Prostate gland (tissue), 2 donors: ENCODE measurements at regions not wholly inside any gene's neighbourhood (a gene's known extent, or its start where the extent isn't known, plus 50 kb on each side); places are given as distances from the start of the nearest gene placed in this dataset.

ENCODE experiments used
- DNase-seq: peaks from one replicate; pipeline ENCODE4 v3.0.0-alpha.2; 2019; ENCODE audit warnings: low spot score
- H3K27ac ChIP-seq, 2 donors: fragments of 200-600 bp; sonication (generic); 2 replicates each; pipeline ENCODE4 v1.5.1; 2017 to 2019
- H3K27me3 ChIP-seq: fragments of 200-600 bp; sonication (generic); replicated peaks from 2 replicates; pipeline ENCODE4 v1.5.1; 2019; ENCODE audit not compliant: insufficient read depth
- H3K36me3 ChIP-seq, 2 donors: fragments of 200-600 bp; sonication (generic); 1 replicate in 1 of 2; 2 replicates in 1 of 2; pipeline versions ENCODE4 v1.5.1 to v1.8.1; 2017 to 2019
- H3K4me1 ChIP-seq: fragments of 200-600 bp; sonication (generic); replicated peaks from 2 replicates; pipeline ENCODE4 v1.5.1; 2019
- H3K4me3 ChIP-seq, 2 donors: fragments of 200-600 bp; sonication (generic); 2 replicates each; pipeline ENCODE4 v1.5.1; 2017 to 2019
- H3K9me3 ChIP-seq: fragments of 200-600 bp; sonication (generic); 2 replicates; pipeline ENCODE4 v1.5.1; 2017
- POLR2A ChIP-seq: fragments of 450-650 bp; IDR thresholded peaks from one replicate; pipeline ENCODE4 v1.6.1; 2016; ENCODE audit warnings: antibody characterized with exemption, mild to moderate bottlenecking
- POLR2AphosphoS5 ChIP-seq: sonication (generic); formaldehyde crosslinking; IDR thresholded peaks from one replicate; pipeline ENCODE4 v1.6.1; 2017; ENCODE audit warnings: antibody characterized with exemption
- WGBS: methylation state at CpG from one replicate; pipeline ENCODE4 v1.1.5; 2018; 5-methylcytosine and 5-hydroxymethylcytosine counted together
- intact Hi-C: fragments of 100-400 bp; cut with DNase I; formaldehyde crosslinking; loops from one replicate; pipeline ENCODE4 v1.14.2; 2022
- TF ChIP-seq, protein P1 (sequence below), 4 experiments: fragments of 200-600 bp in 2 of 4; fragments of 450-650 bp in 2 of 4; sonication (generic) in 2 of 4; IDR thresholded peaks; 1 replicate in 3 of 4; 2 replicates in 1 of 4; pipeline ENCODE4 v1.5.1; 2016 to 2019; ENCODE audit warnings: antibody characterized with exemption in 4 of 4, mild to moderate bottlenecking in 2 of 4, moderate library complexity in 2 of 4

DNA sequence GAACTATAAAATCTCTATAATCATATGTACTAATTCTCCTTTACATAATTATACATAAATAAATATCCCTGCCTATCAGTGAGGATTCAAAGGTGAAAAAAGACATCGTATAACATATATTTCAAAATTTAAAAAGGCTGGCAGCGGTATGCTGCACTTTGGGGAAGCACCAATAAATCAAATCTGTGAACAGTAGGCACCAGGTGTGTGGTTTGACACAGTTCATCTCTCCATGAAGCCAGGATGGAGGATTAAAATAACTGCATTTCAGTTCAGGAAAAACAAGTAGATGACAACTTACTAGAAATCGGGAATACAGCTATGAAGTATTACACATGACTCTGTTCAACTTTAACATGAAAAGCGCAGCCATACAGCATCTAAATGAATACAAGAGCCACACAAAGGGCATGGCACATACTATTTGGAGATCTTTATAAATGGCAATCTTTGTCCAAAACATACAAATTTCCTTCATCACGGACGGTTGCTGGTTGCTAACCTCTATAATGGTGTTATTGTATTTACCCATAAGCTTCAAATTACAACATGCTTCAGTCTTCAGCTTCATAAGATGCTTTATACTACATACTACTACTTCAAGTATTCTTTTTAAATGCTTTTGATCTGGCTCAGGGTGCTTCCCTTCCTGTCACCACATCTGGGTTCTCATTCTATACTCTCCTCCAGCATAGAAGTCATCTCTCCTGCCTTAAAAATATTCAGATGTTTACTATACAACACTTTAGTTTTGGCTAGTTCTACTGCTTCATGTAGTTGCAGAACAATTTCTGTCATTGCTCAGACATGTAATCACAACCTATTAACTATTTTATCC is 128.7 kb downstream of the KLF12 start:
- intact Hi-C loops, result no loop called here
- no peak overlapping the region for H3K4me3 ChIP-seq
- TF ChIP-seq, protein P1, sequence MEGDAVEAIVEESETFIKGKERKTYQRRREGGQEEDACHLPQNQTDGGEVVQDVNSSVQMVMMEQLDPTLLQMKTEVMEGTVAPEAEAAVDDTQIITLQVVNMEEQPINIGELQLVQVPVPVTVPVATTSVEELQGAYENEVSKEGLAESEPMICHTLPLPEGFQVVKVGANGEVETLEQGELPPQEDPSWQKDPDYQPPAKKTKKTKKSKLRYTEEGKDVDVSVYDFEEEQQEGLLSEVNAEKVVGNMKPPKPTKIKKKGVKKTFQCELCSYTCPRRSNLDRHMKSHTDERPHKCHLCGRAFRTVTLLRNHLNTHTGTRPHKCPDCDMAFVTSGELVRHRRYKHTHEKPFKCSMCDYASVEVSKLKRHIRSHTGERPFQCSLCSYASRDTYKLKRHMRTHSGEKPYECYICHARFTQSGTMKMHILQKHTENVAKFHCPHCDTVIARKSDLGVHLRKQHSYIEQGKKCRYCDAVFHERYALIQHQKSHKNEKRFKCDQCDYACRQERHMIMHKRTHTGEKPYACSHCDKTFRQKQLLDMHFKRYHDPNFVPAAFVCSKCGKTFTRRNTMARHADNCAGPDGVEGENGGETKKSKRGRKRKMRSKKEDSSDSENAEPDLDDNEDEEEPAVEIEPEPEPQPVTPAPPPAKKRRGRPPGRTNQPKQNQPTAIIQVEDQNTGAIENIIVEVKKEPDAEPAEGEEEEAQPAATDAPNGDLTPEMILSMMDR (IDR thresholded peaks at IDR 0.05), result no peak
- TF ChIP-seq POLR2AphosphoS5 (no peak), POLR2A (no peak)
- H3K9me3 ChIP-seq, result no peaks in the 10 kb centered on the region
- no peaks in the 10 kb centered on the region for H3K4me1 ChIP-seq
- no peak overlapping the region for H3K27ac ChIP-seq
- WGBS, result 54% methylated on average over 6 of the region's 6 CpGs
- no peak for DNase-seq
- H3K27me3 ChIP-seq, result no peaks in the 10 kb centered on the region
- H3K36me3 ChIP-seq, result no peaks in the 10 kb centered on the region

DNA sequence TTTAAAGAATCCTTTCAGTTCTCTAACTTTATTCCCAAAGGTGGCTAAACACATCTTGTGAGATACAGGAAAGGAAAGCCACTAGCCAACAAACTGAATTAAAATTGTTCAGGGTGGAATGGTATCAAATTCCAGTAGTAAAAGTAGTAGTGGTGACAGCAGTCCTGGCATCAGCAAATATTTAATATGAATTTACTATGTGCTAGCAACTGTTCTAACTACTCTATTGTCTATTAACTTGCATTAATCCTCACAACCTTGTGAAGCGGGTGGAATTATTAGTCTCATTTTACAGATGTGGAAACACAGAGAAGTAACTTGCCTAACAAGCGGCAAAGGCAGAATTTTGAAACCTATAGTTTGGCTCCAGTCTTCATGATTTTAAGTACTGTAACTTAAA is 130.1 kb downstream of the KLF12 start:
- intact Hi-C loops, result no loop called here
- Histone ChIP-seq H3K9me3 (no peaks in the 10 kb centered on the region), H3K27me3 (no peaks in the 10 kb centered on the region), H3K27ac (no peak overlapping the region), H3K36me3 (no peaks in the 10 kb centered on the region), H3K4me3 (no peak overlapping the region), H3K4me1 (no peaks in the 10 kb centered on the region)
- WGBS, result 89% methylated on average over 2 of the region's 2 CpGs
- DNase-seq, result no peak
- no peak for TF ChIP-seq POLR2AphosphoS5
- no peak for TF ChIP-seq POLR2A
- TF ChIP-seq, protein P1 (IDR thresholded peaks at IDR 0.05), result no peak

DNA sequence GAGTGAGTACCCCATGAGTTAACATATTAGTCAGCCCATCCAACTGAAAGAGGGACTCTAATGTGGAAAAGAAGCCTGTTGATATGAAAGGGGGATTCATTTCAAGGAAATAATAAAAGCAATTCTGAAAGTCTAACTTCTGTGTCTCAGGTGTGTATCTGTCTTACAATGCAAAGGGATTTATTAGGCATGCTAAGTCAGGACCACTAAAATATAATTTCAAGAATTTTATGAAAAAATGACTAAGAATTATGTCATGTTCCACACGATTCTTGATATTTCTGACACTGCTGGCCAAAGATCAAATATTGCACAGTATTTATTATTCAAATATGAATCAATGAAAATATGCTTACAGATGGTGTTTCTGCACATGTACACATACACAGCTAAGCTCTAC is 130.8 kb downstream of the KLF12 start:
- intact Hi-C loops, result no loop called here

DNA sequence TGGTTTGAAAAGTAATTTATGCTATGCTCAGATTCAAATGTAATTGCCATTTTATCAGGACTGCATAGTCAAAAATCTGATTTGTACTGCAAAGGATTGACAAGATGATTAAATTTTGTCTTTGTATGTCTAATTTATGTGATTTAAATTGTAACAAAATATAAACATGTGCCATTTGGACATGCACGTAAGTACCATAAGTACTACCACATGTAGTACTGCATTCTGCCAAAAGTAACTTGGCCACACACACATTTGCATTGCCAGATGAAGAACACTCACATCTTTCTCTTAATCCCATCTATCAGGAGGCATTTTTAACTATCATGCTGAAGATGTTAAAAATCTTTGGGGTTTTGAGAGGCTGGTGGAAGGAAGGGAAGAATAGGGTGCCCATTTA is 133.3 kb downstream of the KLF12 start:
- TF ChIP-seq, protein P1 (IDR thresholded peaks at IDR 0.05), result no peak
- no peak for TF ChIP-seq POLR2A
- no peak for TF ChIP-seq POLR2AphosphoS5
- Histone ChIP-seq H3K36me3 (no peaks in the 10 kb centered on the region), H3K4me1 (no peaks in the 10 kb centered on the region), H3K27me3 (no peaks in the 10 kb centered on the region), H3K4me3 (no peak overlapping the region), H3K27ac (no peak overlapping the region), H3K9me3 (no peaks in the 10 kb centered on the region)
- no peak for DNase-seq
- 79% methylated on average over 1 of the region's 1 CpG for WGBS
- intact Hi-C loops, result no loop called here

More for the DNA sequence above, 130.8 kb downstream of the KLF12 start:
- TF ChIP-seq, protein P1 (IDR thresholded peaks at IDR 0.05), result no peak
- TF ChIP-seq POLR2A (no peak), POLR2AphosphoS5 (no peak)
- no peak overlapping the region for H3K4me3 ChIP-seq
- H3K36me3 ChIP-seq, result no peaks in the 10 kb centered on the region
- H3K27ac ChIP-seq, result no peak overlapping the region
- H3K9me3 ChIP-seq, result no peaks in the 10 kb centered on the region
- no peak for DNase-seq
- no peaks in the 10 kb centered on the region for H3K4me1 ChIP-seq
- no peaks in the 10 kb centered on the region for H3K27me3 ChIP-seq
- WGBS, result 62% methylated on average over 1 of the region's 1 CpG

DNA sequence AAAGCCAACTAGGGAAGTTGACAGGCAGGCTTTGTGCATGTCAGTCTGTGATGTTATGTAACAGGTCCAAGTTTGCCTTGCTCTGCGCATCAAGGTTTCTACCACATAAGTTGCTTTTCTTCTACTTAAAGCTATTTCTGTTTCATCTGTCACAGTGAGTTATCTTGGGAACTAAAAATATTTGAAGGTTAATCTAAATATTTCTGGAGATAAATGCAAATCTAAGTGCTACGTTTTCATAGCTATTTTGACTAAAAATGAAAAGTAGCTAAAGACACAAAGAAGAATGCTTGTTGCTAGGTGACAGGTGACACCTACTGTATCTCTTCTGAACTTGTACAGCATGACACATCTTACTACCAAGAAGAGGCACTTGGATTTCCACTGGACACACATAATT is 135.6 kb downstream of the KLF12 start:
- Histone ChIP-seq H3K4me1 (no peaks in the 10 kb centered on the region), H3K27me3 (no peaks in the 10 kb centered on the region), H3K36me3 (no peaks in the 10 kb centered on the region), H3K9me3 (no peaks in the 10 kb centered on the region), H3K27ac (no peak overlapping the region), H3K4me3 (no peak overlapping the region)
- TF ChIP-seq, protein P1 (IDR thresholded peaks at IDR 0.05), result no peak
- DNase-seq, result no peak
- intact Hi-C loops, result no loop called here
- 93% methylated on average over 2 of the region's 2 CpGs for WGBS
